NCI-H1092 (cell line): ENCODE measurements at regions not wholly inside any gene's neighbourhood (a gene's known extent, or its start where the extent isn't known, plus 50 kb on each side); places are given as distances from the start of the nearest gene placed in this dataset.

Experiments
- DNase-seq: peaks from one replicate; lab custom pipeline; 2025; lab: John Stamatoyannopoulos, UW

- DNase-seq, result no peak
Observed at GRCh38 chr13:75231235-75231634, 250.7 kb downstream of the TBC1D4 start.

- no peak for DNase-seq
Observed at GRCh38 chr13:75226733-75227435, 255.1 kb downstream of the TBC1D4 start.

GRCh38 chr13:75226092-75226491 lies 255.9 kb downstream of the TBC1D4 start:
- no peak for DNase-seq

GRCh38 chr13:75225288-75226032 lies 256.5 kb downstream of the TBC1D4 start:
- DNase-seq, result no peak

GRCh38 chr13:75224053-75224742 lies 257.8 kb downstream of the TBC1D4 start:
- DNase-seq, result no peak

- DNase-seq, result no peak
Observed at GRCh38 chr13:75222031-75222430, 259.9 kb downstream of the TBC1D4 start.

- DNase-seq, result no peak
Observed at GRCh38 chr13:75220861-75221260, 261.1 kb downstream of the TBC1D4 start.

- no peak for DNase-seq
Observed at GRCh38 chr13:75220238-75220542, 261.8 kb downstream of the TBC1D4 start.

GRCh38 chr13:75219479-75220237 lies 262.3 kb downstream of the TBC1D4 start:
- peak; percentile 82 for DNase-seq

- DNase-seq, result no peak
Observed at GRCh38 chr13:75217949-75218348, 264.0 kb downstream of the TBC1D4 start.

GRCh38 chr13:75216038-75216437 lies 265.9 kb downstream of the TBC1D4 start:
- DNase-seq, result no peak

- DNase-seq, result no peak
Observed at GRCh38 chr13:75214846-75215245, 267.1 kb downstream of the TBC1D4 start.

- DNase-seq, result no peak
Observed at GRCh38 chr13:75202981-75203380, 279.0 kb downstream of the TBC1D4 start.

GRCh38 chr13:75197803-75198202 lies 284.2 kb downstream of the TBC1D4 start:
- no peak for DNase-seq

- no peak for DNase-seq
Observed at GRCh38 chr13:75196147-75196837, 285.7 kb downstream of the TBC1D4 start.

- no peak for DNase-seq
Observed at GRCh38 chr13:75195495-75196146, 286.3 kb downstream of the TBC1D4 start.

GRCh38 chr13:75194717-75195462 lies 287.1 kb downstream of the TBC1D4 start:
- DNase-seq, result no peak

- no peak for DNase-seq
Observed at GRCh38 chr13:75186379-75186778, 295.6 kb downstream of the TBC1D4 start.

GRCh38 chr13:75181906-75182305 lies 300.1 kb downstream of the TBC1D4 start:
- no peak for DNase-seq

GRCh38 chr13:75180805-75181455 lies 301.0 kb downstream of the TBC1D4 start:
- no peak for DNase-seq
